B cell (primary cell): ENCODE measurements at regions not wholly inside any gene's neighbourhood (a gene's known extent, or its start where the extent isn't known, plus 50 kb on each side); places are given as distances from the start of the nearest gene placed in this dataset.

ENCODE experiments used
- CTCF ChIP-seq: fragments of 200-600 bp; IDR thresholded peaks from one replicate; pipeline ENCODE4 v1.8.0; 2022; ENCODE audit warnings: antibody characterized with exemption, mild to moderate bottlenecking
- EZH2 ChIP-seq: IDR thresholded peaks from 2 replicates; pipeline ENCODE4 v1.6.1; 2012; ENCODE audit warnings: borderline replicate concordance, low read depth, mild to moderate bottlenecking, moderate library complexity, low read length; ENCODE audit not compliant: insufficient read depth, poor library complexity, severe bottlenecking

DNA sequence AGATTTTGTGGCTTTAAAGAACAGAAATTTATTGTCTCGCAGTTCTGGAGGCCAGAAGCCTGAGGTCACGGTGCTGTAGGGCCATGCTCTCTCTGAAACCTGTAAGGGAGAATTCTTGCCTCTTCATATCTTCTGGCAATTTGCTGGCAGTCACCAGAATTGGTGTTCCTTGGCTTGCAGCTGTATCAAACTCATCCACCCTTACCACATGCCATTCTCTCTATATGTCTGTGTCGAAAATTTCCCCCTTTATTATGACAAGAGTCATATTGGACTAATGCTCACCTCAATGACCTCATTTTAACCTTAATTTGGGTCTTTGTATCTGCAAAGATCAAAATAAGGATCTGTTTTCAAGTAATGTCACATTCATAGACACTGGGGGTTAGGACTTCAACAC, 266.7 kb downstream of the IL20RB start:
- no peak for TF ChIP-seq CTCF
- TF ChIP-seq EZH2: no peak
